ENCODE measurements at regions not wholly inside any gene's neighbourhood (a gene's known extent, or its start where the extent isn't known, plus 50 kb on each side); places are given as distances from the start of the nearest gene placed in this dataset.

DNA sequence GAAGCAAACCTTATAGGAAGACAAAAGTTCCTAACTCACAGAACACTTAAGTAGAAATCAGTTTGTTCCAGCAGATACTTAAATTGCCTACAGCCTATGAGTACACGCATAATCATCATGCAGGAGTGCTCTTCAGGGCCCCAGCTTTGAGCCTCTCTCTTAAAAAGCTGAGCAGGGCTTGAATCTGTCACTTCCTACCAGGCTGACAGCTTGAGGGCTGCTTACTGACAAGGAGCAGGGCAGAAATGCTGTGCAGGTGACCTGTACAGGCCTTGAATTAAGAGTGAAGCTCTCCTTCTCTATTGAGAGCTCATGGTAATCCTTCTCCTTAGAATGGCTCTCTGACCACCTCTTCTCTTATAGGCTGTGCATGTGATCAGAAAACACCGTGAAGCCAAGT lies 66.5 kb upstream of the MAST4 start:
- no peak for DNase-seq (ENCODE audit: low read depth in 4 of 4, low spot score in 2 of 4)

DNA sequence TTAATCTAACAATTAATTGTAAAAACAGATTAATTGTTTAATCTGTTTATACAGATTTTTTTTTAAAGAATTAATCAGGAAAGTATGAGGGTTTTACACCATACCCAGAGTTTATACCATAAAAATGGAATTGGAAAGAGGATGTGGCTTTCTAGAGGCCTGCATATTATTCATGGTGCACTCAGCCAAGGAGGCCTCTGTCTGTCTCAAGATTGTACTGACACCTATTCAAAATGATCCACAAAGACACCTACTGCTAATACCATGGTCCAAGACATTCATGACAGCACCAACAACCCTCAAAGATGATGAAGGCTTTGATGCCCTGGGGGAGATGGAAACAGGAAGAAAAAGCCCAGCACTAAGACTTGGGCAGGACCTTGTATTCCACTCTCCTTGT lies 58.1 kb upstream of the MAST4 start:
- no peak for DNase-seq (ENCODE audit: low read depth in 4 of 4, low spot score in 2 of 4)

- no peak for DNase-seq (ENCODE audit: low read depth in 4 of 4, low spot score in 2 of 4)
Measured at GRCh38 chr5:66538531-66538930, 57.7 kb upstream of the MAST4 start.

- DNase-seq (ENCODE audit: low read depth in 4 of 4, low spot score in 2 of 4), result no peak
Measured at GRCh38 chr5:66540078-66540477, 56.1 kb upstream of the MAST4 start.

GRCh38 chr5:66542711-66543110 lies 53.5 kb upstream of the MAST4 start:
- no peak for DNase-seq (ENCODE audit: low read depth in 4 of 4, low spot score in 2 of 4)

All from left renal cortex interstitium (tissue), 4 donors.